Cardiac muscle cell (in vitro differentiated cells and primary cell): ENCODE measurements at regions not wholly inside any gene's neighbourhood (a gene's known extent, or its start where the extent isn't known, plus 50 kb on each side); places are given as distances from the start of the nearest gene placed in this dataset.

Experiments
- DNase-seq, 2 donors: peaks; one replicate each; pipeline versions ENCODE4 v3.0.0 to v3.0.0-alpha.2; 2010 to 2017; ENCODE audit warnings: low read depth in 1 of 2, low spot score in 1 of 2
- H3K27ac ChIP-seq: fragments of 200-600 bp; sonication (generic); 2 replicates; pipeline ENCODE4 v1.5.1; 2016
- H3K27me3 ChIP-seq: fragments of 200-600 bp; sonication (generic); 2 replicates; pipeline ENCODE4 v1.6.0; 2016; ENCODE audit warnings: control low read depth
- H3K36me3 ChIP-seq: fragments of 200-600 bp; sonication (generic); 2 replicates; pipeline ENCODE4 v1.5.1; 2016; ENCODE audit warnings: control low read depth
- H3K4me1 ChIP-seq: fragments of 200-600 bp; sonication (generic); 2 replicates; pipeline ENCODE4 v1.8.1; 2017; ENCODE audit warnings: low read depth, mild to moderate bottlenecking, mixed run types
- H3K4me3 ChIP-seq: fragments of 200-600 bp; sonication (generic); 2 replicates; pipeline ENCODE4 v1.5.1; 2016; ENCODE audit warnings: mild to moderate bottlenecking
- H3K9me3 ChIP-seq: fragments of 200-600 bp; sonication (generic); 2 replicates; pipeline ENCODE4 v1.5.1; 2017; ENCODE audit warnings: low read depth, mild to moderate bottlenecking, control low read depth
- CTCF ChIP-seq: IDR thresholded peaks from 2 replicates; pipeline ENCODE4 v1.5.1; 2012; ENCODE audit warnings: low read depth, mild to moderate bottlenecking, low read length

GRCh38 chr2:16254356-16254965 is 314.1 kb downstream of the MYCN start:
- no peaks in the 10 kb centered on the region for H3K27me3 ChIP-seq
- H3K9me3 ChIP-seq, result no peaks in the 10 kb centered on the region
- H3K27ac ChIP-seq, result no peak overlapping the region
- no peaks in the 10 kb centered on the region for H3K36me3 ChIP-seq
- no peak for TF ChIP-seq CTCF
- no peak overlapping the region for H3K4me3 ChIP-seq
- H3K4me1 ChIP-seq, result peaks cover 13% of the 10 kb centered on the region
- no peak for DNase-seq

GRCh38 chr2:16253291-16253690 is 312.9 kb downstream of the MYCN start:
- no peak for TF ChIP-seq CTCF
- no peak for DNase-seq

GRCh38 chr2:16252891-16253290 is 312.5 kb downstream of the MYCN start:
- TF ChIP-seq CTCF, result no peak
- peaks cover 22% of the 10 kb centered on the region for H3K4me1 ChIP-seq
- no peak overlapping the region for H3K4me3 ChIP-seq
- H3K36me3 ChIP-seq, result no peaks in the 10 kb centered on the region
- H3K27me3 ChIP-seq, result peaks cover 4% of the 10 kb centered on the region
- no peaks in the 10 kb centered on the region for H3K9me3 ChIP-seq
- no peak overlapping the region for H3K27ac ChIP-seq
- DNase-seq, result no peak

More at GRCh38 chr2:16253291-16253690, 312.9 kb downstream of the MYCN start:
- Histone ChIP-seq H3K4me3 (no peak overlapping the region), H3K4me1 (peaks cover 22% of the 10 kb centered on the region), H3K36me3 (no peaks in the 10 kb centered on the region), H3K27me3 (peaks cover 4% of the 10 kb centered on the region), H3K27ac (no peak overlapping the region), H3K9me3 (no peaks in the 10 kb centered on the region)

GRCh38 chr2:16252251-16252650 is 311.9 kb downstream of the MYCN start:
- Histone ChIP-seq H3K4me1 (peaks cover 22% of the 10 kb centered on the region), H3K27me3 (peaks cover 4% of the 10 kb centered on the region), H3K9me3 (no peaks in the 10 kb centered on the region), H3K36me3 (no peaks in the 10 kb centered on the region), H3K4me3 (no peak overlapping the region), H3K27ac (no peak overlapping the region)
- no peak for TF ChIP-seq CTCF
- DNase-seq, result no peak

- H3K9me3 ChIP-seq, result no peaks in the 10 kb centered on the region
- no peaks in the 10 kb centered on the region for H3K36me3 ChIP-seq
- DNase-seq, result peak in 1 of 2 donors; percentile 59
- no peak overlapping the region for H3K27ac ChIP-seq
- H3K27me3 ChIP-seq, result peaks cover 4% of the 10 kb centered on the region
- no peak overlapping the region for H3K4me3 ChIP-seq
- peaks cover 22% of the 10 kb centered on the region for H3K4me1 ChIP-seq
- no peak for TF ChIP-seq CTCF
These were observed 311.3 kb downstream of the MYCN start for GRCh38 chr2:16251511-16252225.
